DOHH2 (cell line): ENCODE measurements at regions not wholly inside any gene's neighbourhood (a gene's known extent, or its start where the extent isn't known, plus 50 kb on each side); places are given as distances from the start of the nearest gene placed in this dataset.

Experiments used
- CTCF ChIP-seq: fragments of 200-600 bp; sonication (generic); IDR thresholded peaks from one replicate; pipeline ENCODE4 v1.5.1; 2014; ENCODE audit warnings: antibody characterized with exemption, mild to moderate bottlenecking, low read depth, low read length; ENCODE audit not compliant: poor library complexity, severe bottlenecking
- EZH2phosphoT487 ChIP-seq: fragments of 200-600 bp; sonication (generic); IDR thresholded peaks from 2 replicates; pipeline ENCODE4 v1.6.1; 2017; ENCODE audit warnings: borderline replicate concordance, mild to moderate bottlenecking, antibody characterized with exemption, low read length, moderate library complexity, mixed read lengths

GRCh38 chr11:45537614-45538013 lies 127.8 kb downstream of the CHST1 start:
- TF ChIP-seq CTCF (no peak), EZH2phosphoT487 (no peak)
